ENCODE measurements at regions not wholly inside any gene's neighbourhood (a gene's known extent, or its start where the extent isn't known, plus 50 kb on each side); places are given as distances from the start of the nearest gene placed in this dataset.

GRCh38 chr1:113282893-113283285 is 107.4 kb upstream of the MAGI3 start:
- no peak overlapping the region for H3K27ac ChIP-seq
- TF ChIP-seq CTCF (conservative IDR thresholded peaks at IDR 0.05), result no peak
- no peak for TF ChIP-seq ZFX (IDR thresholded peaks at IDR 0.05)

GRCh38 chr1:113283914-113284313 is 106.4 kb upstream of the MAGI3 start:
- TF ChIP-seq ZFX (IDR thresholded peaks at IDR 0.05) (no peak), CTCF (conservative IDR thresholded peaks at IDR 0.05) (no peak)
- H3K27ac ChIP-seq, result no peak overlapping the region

- no peak overlapping the region for H3K27ac ChIP-seq
- TF ChIP-seq CTCF (conservative IDR thresholded peaks at IDR 0.05) (no peak), ZFX (IDR thresholded peaks at IDR 0.05) (no peak)
These were observed 104.2 kb upstream of the MAGI3 start for GRCh38 chr1:113286156-113286555.

DNA sequence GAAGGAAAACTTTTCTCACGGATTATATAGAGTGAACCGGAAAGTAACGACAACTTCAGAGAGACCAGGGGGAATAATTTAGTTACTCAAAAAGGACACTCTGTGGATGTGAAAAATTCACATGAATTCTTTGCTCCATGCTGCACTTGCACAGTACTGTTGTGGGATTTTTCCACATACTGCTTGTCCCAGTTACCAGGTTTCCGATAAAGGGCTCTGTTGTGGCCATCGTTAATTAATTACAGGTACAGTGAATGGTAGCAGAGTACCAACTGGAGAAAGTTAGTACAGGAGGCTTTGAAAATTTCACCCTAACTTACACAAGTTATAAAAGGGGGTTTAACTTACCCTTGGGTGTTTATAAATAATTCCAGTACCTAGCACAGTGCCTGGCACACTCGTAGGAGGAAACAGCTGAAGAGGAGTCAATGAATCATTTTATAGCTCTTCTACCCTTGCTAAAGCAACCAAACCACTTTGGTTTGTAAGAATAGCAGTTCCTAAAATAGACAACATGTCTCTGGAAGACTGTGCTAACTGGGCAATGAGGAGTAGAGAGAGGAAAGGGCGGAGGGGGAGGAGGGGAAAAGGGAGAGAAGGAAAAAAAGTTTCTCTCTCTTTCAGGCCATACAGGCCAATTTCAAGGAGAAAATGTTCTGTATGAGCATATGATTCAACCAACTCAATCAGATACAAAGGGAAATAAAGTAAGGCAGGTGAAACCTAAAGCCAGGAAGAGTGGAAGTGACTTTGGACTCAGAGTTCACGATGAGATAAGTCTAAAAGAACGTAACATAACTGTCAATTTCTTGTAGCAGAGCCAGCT is 98.3 kb upstream of the MAGI3 start:
- H3K27ac ChIP-seq, result no peak overlapping the region
- no peak for TF ChIP-seq CTCF (conservative IDR thresholded peaks at IDR 0.05)
- TF ChIP-seq ZFX (IDR thresholded peaks at IDR 0.05), result no peak

- no peak for TF ChIP-seq CTCF (conservative IDR thresholded peaks at IDR 0.05)
- TF ChIP-seq ZFX (IDR thresholded peaks at IDR 0.05), result no peak
These were observed 97.6 kb upstream of the MAGI3 start for GRCh38 chr1:113292603-113293255.

GRCh38 chr1:113293256-113293626 is 97.1 kb upstream of the MAGI3 start:
- TF ChIP-seq CTCF (conservative IDR thresholded peaks at IDR 0.05), result no peak
- no peak for TF ChIP-seq ZFX (IDR thresholded peaks at IDR 0.05)
- no peak overlapping the region for H3K27ac ChIP-seq

More at GRCh38 chr1:113292603-113293255, 97.6 kb upstream of the MAGI3 start:
- no peak overlapping the region for H3K27ac ChIP-seq

DNA sequence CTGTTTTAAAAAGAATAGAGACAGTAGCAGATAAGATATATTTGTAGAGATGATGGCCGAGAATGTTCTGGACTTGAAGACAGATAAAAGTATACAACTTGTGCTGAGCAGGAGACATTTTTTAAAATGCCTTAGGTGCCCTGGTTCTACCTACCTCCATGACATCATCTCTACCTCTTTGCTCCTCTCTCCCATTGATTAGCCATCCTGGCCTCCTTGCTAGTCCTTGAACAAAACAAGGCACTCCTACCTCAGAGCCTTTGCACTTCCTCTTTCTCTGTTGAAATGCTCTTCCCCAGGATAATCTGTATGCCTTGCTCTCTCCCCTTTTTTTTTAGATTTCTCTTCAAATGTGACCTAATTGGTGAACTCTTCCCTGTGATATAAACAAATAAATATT is 92.6 kb upstream of the MAGI3 start:
- TF ChIP-seq CTCF (conservative IDR thresholded peaks at IDR 0.05) (no peak), ZFX (IDR thresholded peaks at IDR 0.05) (no peak)

More for the DNA sequence above, 92.6 kb upstream of the MAGI3 start:
- H3K27ac ChIP-seq, result no peak overlapping the region
